Activated CD4-positive, alpha-beta T cell treated with anti-CD3 and anti-CD28 coated beads for 4 hours (primary cell): ENCODE measurements at regions not wholly inside any gene's neighbourhood (a gene's known extent, or its start where the extent isn't known, plus 50 kb on each side); places are given as distances from the start of the nearest gene placed in this dataset.
"Not testable (repeated sequence)": the region's sequence is repeated elsewhere in the genome, so short reads cannot be mapped to it uniquely, and the experiment has no call there.

Experiments
- DNase-seq, 2 donors: peaks; one replicate each; pipeline ENCODE4 v3.0.0-alpha.2; 2020

DNA sequence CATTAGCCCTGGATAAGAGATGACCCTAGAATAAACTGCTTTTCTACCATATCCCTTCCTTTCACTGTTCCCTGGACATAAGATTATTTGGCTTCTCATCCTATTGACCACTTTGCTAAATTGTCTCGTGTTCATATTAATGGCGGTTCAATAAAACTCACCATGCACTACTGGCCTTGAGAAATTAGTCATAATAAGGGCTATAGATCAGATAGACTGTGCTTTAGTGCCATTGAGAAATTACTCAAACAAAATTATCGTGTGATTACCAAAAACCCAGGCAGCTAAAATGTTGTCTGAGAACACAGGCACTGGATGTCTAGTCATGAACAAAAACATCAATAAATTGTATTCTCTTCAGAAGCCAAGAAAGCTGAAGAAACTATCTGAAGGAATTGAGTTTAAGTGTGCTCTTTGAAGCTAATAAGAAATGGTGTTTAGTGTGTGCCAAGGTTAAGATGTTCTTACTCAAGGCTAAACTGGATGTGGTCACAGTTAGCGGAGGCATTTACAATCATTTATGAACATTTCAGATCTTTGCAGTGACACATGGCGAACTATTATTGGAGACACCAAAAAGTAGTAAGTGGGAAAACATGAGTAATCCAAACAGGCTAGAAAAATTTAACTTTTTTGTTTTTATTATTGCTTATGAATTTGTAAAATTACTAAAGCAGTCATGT is 460.4 kb upstream of the RORB start:
- DNase-seq = no peak

DNA sequence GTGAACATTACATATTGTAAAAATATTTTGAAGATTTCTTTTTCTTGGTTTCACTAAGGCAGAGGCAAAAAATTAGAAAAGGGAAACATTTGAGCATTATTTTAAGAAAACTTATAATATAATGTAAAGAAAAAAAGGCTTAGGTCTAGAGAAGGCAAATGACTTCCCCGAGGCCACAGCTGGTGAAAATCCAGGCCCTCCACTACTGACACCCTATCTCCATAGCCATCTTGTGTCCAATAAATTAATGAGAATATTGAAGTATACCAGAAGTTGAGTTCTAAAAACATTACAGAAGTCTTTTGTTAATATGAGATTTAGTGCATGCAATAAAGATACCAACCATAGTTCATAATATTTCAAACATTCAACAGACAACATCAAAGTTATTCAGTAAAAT is 459.9 kb upstream of the RORB start:
- DNase-seq = no peak

DNA sequence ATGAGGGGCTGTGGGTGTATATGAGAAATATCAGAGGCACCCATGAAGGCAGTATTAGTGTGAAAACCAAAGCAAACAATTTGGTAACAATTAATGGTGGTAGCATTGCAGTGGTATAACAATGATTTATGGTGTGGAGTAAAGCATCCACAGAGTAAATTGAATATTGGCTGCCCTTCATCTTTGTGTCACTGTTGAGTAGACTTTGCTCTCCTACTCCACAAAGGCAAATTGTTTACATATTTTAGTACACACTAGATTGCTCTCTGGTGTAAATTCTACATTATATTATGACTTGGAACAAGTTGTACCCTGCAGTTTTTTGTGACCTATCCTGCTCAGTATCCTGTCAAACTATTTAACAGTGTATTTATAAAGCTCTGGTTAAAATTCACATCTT is 455.5 kb upstream of the RORB start:
- DNase-seq = no peak

DNA sequence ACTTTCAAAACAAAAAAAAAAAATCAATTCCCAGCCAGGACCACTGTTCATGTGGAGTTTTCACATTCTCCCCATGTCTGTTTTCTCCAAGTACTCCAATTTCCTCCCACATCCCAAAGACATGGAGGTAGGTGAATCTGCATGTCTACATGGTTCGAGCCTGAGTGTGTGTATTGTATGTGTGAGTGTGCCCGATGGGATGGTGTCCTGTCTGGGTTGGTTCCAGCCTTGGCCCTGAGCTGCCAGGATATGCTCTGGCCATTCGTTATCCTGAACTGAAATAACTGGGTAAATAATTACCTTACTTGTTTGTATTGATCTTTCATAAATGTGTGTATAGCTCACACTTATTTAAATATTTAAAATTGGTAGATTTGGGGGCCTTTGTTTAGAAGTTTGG is 452.3 kb upstream of the RORB start:
- DNase-seq = no peak

DNA sequence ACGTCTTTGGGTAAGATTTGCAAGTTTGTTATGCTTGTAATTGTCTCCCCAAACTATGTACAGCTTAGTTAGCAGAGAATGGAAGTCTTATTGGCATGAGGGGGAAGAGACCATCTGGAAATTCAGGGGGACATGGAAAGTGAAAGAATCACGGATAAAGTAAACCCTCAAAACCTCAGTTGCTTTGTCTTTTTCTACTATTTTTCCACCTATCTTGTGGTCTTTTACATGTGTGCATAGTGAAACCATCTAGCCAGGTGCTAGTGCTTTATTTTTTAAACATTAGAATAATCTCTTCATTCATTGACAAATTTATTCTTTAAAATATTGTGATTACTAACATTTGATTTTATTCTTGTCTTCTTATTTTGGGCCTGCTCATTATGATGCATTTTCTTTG is 441.1 kb upstream of the RORB start:
- DNase-seq = no peak

DNA sequence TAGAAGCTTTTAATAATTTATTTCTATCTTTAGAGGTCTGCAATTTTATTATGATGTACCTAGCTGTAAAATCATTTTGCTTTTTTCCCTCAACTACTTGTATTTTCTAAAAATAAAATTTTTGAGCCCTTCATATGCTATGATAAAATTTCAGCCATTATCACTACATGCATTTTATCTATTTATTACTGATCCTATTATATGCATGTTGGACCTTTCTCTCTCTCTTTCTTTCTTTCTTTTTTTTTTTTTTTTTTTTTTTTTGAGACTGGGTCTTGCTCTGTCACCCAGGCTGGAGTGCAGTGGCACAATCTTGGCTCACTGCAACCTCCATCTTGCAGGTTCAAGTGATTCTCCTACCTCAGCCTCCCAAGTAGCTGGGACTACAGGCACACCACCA is 440.1 kb upstream of the RORB start:
- DNase-seq = not testable (repeated sequence)

DNA sequence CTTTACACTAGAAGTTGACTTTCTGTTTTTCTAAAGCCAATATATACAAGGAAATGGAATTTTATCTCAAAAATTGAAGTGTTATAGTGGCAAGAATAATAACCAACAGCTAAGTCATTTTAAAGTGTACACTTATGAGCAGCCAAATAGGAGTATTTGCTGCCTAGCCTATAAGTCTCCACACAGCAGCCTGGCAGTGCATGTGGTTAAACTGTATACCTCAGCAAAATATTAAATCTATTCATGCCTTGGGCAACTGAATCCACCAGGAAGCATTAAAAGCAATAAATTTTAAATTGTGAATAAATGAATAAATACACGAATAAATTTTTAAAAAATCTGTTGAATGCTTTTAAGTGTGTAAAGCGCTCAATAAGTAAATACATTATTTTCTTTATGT is 432.4 kb upstream of the RORB start:
- DNase-seq = no peak

DNA sequence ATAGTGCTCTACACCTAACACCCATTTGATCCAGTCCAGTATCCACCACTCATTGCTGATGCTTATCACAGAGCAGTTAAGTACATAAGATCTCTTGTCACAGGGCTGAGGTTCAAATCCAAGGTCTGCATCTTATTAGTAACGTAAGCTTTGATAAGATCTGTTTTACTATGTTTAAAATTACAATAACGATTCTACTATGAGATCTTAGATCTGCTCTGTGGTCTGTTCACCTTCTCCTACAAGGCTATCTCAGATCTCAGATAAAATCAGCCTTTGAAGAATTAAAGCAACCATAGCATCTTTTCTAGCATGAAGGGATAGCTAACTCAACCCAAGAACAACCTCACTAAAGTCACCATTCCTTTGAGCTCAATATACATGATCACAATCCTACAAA is 431.0 kb upstream of the RORB start:
- no peak for DNase-seq

DNA sequence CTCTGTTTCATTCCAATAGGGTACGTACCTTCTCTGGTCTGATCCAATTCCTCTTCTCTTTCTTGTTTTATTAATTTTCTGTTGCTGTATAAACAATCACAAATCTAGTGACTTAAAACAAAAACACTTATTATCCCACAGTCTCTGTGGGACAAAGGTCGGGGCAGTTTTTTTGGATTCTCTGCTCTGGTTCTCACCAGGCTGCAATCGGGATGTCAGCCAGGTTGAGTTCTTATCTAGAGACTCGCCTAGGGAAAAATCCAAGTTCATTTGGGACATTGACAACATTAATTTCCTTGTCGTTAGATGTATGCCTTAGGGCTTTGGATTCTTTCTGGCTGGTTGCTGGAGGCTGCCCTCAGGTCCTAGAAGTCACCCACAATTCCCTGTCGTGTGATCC is 430.5 kb upstream of the RORB start:
- no peak for DNase-seq

DNA sequence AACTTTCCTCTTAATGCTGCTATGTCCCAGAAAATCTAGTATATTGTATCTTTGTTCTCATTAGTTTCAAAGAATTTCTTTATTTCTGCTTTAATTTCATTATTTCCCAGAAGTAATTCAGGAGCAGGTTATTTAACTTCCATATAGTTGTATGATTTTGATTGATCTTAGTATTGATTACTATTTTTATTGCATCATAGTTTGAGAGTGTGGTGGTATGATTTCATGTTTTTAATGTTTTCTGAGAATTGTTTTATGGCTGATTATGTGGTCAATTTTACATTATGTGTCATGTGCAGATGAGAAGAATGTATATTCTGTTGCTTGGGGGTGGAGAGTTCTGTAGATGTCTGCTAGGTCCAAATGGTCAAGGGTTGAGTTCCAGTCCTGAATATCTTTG is 425.6 kb upstream of the RORB start:
- DNase-seq = no peak

DNA sequence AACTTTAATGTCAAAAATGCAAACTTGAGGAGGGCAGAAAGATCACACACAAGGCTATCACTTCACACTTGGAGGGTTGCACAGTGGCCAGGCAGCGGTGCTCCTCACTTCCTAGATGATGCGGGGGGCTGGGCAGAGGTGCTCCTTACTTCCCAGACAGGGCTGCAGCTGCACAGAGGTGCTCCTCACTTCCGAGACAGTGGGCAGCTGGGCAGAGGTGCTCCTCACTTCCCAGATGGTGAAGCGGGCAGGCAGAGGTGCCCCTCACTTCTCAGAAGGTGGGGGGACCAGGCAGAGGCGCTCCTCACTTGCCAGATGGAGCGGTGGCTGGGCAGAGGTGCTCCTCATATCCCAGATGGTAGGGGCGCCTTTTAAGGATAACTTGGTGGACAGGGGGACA is 423.2 kb upstream of the RORB start:
- DNase-seq = no peak

DNA sequence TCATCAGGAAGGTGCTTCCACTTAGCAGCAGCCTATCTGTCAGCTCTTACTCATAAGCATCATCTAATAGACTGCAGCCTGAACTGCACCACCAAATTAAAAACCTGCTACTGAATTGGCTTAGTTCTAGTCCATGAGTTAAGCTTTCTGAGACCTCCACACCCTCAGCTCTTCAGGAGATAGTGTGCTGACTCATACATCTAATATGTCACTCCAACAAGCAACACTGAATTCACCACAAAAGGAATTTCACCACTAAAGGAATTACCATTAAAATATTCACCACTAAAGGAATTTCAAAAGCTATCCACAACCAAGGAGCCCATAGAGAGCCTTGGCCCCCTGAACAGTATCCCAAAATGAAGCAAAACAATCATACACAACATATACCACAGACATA is 418.5 kb upstream of the RORB start:
- no peak for DNase-seq

DNA sequence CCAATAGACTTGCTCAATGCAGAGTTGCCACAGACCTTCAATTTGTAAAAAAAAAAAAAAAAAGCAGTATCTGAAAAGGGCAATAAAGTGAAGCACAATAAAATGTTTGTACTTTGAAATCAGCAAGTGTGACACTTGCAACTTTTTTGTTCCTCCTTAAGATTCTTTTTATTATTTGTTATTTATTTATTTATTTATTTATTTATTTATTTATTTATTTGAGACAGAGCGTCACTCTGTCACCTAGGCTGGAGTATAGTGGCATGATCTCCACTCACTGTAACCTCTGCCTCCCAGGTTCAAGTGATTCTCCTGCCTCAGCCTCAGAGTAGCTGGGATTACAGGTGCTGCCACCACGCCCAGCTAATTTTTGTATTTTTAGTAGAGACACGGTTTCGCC is 416.5 kb upstream of the RORB start:
- not testable (repeated sequence) for DNase-seq

DNA sequence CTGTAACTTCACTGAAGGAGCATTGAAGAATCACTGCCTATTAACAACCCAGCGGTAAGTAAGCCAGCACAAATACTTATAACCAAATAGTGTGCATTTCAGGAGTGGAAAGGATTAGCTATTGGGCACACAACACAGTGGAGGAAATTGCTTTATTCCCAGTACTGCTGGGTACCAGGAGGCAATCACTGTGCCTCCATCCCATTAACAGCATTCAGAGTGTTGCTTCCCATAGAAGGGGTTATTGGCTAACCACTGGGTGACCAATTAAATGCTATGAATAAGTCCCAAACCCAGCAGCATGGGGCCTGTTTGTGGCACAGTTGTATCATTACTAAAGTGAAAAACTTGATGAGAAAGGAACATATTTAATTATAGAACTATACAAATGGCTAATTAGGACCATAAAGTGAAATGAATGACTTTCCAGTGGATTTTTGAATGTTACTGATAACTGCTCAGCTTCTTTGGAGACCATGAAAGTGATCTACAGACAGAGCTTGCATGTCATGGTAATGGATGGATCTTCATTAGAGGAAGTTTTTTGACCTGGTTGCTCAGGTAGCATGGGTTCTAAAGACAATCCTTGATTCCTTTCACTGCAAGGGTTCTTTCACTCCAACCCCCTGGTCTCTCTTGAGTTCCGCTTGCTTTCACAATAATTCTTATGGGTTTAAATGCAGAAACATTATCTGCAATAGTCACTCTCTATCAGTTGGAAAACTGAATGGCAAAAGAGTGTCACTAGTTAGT is 413.3 kb upstream of the RORB start:
- no peak for DNase-seq

DNA sequence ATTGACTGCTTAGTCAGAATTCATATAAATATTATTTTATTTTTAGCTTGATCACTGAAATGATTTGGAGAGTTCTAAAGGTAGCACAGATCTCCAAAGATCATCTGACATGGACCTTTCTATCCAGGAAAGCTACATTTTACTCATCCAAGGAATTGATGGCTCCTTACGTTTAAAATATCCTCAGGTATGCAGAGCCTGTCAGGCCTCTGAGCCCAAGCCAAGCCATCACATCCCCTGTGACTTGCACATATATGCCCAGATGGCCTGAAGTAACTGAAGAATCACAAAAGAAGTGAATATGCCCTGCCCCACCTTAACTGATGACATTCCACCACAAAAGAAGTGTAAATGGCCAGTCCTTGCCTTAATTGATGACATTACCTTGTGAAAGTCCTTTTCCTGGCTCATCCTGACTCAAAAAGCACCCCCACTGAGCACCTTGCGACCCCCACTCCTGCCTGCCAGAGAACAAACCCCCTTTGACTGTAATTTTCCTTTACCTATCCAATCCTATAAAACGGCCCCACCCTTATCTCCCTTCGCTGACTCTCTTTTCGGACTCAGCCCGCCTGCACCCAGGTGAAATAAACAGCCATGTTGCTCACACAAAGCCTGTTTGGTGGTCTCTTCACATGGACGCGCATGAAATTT is 411.6 kb upstream of the RORB start:
- not testable (repeated sequence) for DNase-seq

DNA sequence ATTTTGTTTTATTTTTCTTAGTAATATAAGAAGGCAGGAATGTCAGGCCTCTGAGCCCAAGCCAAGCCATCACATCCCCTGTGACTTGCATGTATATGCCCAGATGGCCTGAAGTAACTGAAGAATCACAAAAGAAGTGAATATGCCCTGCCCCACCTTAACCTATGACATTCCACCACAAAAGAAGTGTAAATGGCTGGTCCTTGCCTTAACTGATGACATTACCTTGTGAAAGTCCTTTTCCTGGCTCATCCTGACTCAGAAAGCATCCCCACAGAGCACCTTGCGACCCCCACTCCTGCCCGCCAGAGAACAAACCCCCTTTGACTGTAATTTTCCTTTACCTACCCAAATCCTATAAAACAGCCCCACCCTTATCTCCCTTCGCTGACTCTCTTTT is 406.2 kb upstream of the RORB start:
- DNase-seq = not testable (repeated sequence)

DNA sequence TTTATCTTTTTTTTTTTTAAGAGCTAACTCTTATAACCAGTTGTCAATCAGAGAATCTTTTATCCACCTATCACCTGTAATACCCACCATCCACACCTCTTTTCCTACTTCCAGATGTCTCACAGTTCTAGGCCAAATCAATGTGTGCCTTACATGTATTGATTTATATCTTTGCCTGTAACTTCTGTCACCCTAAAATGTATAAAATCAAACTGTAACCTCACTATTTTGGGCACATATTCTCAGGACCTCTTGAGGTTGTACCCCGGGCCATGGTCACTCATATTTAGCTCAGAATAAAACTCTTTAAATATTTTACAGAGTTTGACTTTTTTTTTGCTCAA is 404.7 kb upstream of the RORB start:
- no peak for DNase-seq

DNA sequence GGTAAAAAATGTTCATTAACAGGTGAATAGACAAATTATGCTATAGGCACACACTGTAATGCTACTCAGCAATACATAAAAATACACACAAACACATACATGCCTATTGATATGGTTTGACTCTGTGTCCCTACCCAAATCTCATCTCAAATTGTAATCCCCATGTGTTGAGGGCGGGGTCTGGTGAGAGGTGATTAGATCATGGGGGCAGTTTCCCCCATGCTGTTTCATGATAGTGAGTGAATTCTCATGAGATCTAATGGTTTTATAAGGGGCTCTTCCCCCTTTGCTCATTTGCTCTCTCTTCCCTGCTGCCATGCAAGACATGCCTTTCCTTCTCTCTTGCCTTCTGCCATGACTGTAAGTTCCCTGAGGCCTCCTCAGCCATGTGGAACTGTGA is 403.1 kb upstream of the RORB start:
- DNase-seq = not testable (repeated sequence)

DNA sequence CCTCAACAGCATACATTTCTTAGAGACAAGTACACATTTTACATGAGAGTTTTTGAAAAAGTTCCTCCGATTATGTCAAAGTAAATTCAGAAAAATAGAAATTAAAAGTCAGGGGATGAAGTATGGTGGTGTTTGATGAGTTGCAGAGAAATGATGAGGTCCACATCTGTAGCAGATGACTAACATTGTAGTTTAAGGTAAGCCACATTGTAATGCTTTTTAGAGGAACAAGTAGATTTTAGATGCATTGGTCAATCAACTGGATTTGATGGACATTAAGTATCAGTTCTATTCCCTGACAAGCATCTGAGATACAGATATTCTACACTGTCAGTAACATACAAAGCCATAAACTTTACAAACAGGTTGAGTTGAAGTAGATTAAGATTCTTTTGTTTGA is 402.4 kb upstream of the RORB start:
- no peak for DNase-seq

DNA sequence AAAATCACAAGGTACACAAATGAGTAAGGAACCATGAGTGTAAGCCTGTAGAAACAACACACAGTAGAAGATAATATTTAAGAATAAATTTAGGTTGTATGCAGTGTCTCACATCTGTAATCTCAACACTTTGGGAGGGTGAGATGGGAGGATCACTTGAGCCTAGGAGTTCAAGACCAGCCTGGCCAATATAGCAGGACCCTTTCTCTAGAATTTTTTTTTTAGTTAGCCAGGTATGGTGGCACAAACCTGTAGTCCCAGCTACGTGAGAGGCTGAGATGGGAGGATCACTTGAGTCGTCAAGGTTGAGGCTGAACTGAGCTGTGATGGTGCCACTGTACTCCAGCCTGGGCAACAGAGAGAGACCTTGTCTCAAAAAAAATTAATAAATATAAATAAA is 401.2 kb upstream of the RORB start:
- DNase-seq = no peak

DNA sequence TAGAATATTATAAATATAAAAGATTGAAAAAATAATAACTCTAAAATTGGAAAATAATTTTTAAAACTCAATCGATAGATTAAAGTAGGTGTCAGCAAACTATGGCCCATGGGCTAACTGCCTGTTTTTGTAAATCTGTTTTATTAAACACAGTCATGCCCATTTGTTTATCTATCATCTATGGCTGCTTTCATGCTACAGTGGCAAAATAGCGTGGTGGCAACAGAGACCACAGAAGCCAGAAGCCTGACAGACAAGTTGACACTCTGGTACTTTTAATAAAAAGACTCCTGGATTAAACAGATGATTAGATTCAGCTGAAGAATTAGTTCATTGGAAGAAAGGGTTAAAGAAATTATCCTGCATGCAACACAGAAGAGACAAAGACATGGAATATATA is 400.7 kb upstream of the RORB start:
- DNase-seq = no peak

DNA sequence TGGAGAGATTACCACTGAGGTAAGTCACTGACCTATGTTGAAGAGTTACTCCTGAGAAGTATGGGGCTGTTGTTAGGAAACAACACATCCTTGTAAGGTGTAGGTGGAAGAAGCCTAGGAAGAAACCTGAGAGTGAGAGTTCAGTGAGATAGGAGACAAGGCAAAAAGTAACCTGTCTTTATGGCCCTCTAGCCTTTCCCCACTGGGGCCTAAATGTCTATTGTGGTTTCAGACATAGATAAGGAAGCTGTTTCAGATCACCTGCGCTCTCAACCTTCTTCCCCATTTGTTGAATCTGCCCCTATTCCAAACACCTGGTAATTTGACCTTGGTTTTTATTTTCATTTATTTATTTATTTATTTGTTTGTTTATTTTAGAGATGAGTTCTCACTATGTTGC is 397.1 kb upstream of the RORB start:
- no peak for DNase-seq

DNA sequence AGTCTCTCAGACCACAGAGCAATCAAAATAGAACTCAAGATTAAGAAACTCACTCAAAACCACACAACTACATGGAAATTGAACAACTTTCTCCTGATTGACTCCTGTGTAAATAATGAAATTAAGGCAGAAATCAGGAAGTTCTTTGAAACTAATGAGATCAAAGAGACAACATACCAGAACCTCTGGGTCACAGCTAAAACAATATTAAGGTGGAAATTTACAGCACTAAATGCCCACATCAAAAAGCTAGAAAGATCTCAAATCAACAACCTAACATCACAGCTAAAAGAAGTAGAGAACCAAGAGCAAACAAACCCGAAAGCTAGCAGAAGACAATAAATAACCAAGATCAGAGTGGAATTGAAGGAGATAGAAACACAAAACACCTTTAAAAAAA is 395.0 kb upstream of the RORB start:
- not testable (repeated sequence) for DNase-seq

DNA sequence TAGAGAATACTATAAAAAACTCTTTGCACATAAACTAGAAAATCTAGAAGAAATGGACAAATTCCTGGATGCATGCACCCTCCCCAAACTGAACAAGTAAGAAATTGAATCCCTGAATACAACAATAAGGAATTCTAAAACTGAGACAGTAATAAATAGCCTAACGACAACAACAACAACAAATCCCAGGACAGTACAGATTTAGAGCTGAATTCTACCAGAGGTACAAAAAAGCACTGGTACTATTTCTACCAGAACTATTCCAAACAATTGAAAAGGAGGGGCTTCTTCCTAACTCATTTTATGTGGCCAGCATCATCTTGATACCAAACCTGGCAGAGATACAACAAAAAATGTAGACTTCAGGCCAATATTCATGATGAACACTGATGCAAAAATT is 394.4 kb upstream of the RORB start:
- no peak for DNase-seq

DNA sequence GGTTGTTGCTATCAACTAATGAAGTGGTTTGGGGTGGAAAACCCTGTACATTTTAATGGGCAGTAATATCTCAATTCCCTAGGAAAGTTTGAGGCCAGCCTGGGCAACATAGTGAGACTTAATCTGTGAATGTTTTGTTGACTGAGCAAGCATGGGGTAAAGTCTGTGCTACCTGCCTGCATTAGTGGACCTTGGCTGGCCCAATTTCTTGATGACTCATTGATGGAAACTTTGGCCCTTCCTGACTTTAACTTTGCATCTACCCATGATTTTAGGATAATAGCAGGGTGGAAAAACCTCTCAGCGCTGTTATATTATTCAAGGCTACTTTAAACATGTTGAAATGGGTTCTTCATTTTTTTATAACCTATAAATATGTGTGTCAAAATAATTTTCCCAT is 389.4 kb upstream of the RORB start:
- DNase-seq = no peak
